Stimulated activated naive CD8-positive, alpha-beta T cell treated with anti-CD3 and anti-CD28 coated beads, Interleukin-15, amount 100 ng/mL, for 72 hours (primary cell): ENCODE measurements at regions not wholly inside any gene's neighbourhood (a gene's known extent, or its start where the extent isn't known, plus 50 kb on each side); places are given as distances from the start of the nearest gene placed in this dataset.

Experiments
- ATAC-seq: fragments of 150-1000 bp; cut with Tn5 transposase; 2 replicates; pipeline ENCODE4 v1.10.0; 2021; ENCODE audit warnings: mild to moderate bottlenecking, moderate library complexity
- DNase-seq, 2 donors: peaks; one replicate each; pipeline ENCODE4 v3.0.0; 2021 to 2022
- H3K27ac Mint-ChIP-seq, 2 donors: one replicate each; pipeline ENCODE4 v1.8.0; 2022; ENCODE audit warnings: mild to moderate bottlenecking in 2 of 2, mixed read lengths in 2 of 2, moderate library complexity in 2 of 2
- H3K27me3 Mint-ChIP-seq: one replicate; pipeline ENCODE4 v1.8.0; 2022; ENCODE audit warnings: mixed read lengths
- H3K4me1 Mint-ChIP-seq: one replicate; pipeline ENCODE4 v1.8.0; 2022; ENCODE audit warnings: mild to moderate bottlenecking, mixed read lengths
- H3K4me3 Mint-ChIP-seq, 2 donors: one replicate each; pipeline ENCODE4 v1.8.0; 2022; ENCODE audit warnings: mild to moderate bottlenecking in 2 of 2, mixed read lengths in 2 of 2, moderate library complexity in 1 of 2
- H3K9me3 Mint-ChIP-seq, 2 donors: one replicate each; pipeline ENCODE4 v1.8.0; 2022; ENCODE audit warnings: mixed read lengths in 2 of 2

GRCh38 chr6:50658561-50658960 lies 54.8 kb upstream of the TFAP2D start:
- Mint-ChIP-seq H3K27me3 (no peaks in the 10 kb centered on the region), H3K27ac (no peak overlapping the region), H3K4me1 (no peaks in the 10 kb centered on the region), H3K4me3 (no peak overlapping the region), H3K9me3 (peaks cover 0 to 5% of the 10 kb centered on the region in 2 donors)
- ATAC-seq (no peak), DNase-seq (no peak)

- peaks cover 0 to 4% of the 10 kb centered on the region in 2 donors for H3K9me3 Mint-ChIP-seq
- DNase-seq (no peak), ATAC-seq (no peak)
- no peaks in the 10 kb centered on the region for H3K4me1 Mint-ChIP-seq
- no peak overlapping the region for H3K4me3 Mint-ChIP-seq
- no peak overlapping the region for H3K27ac Mint-ChIP-seq
- no peaks in the 10 kb centered on the region for H3K27me3 Mint-ChIP-seq
These were observed 51.7 kb upstream of the TFAP2D start for GRCh38 chr6:50661636-50662035.
